Sigmoid colon (tissue), 4 donors: ENCODE measurements at regions not wholly inside any gene's neighbourhood (a gene's known extent, or its start where the extent isn't known, plus 50 kb on each side); places are given as distances from the start of the nearest gene placed in this dataset.
"Not testable (repeated sequence)": the region's sequence is repeated elsewhere in the genome, so short reads cannot be mapped to it uniquely, and the experiment has no call there.

Experiments
- CTCF ChIP-seq, 4 experiments: fragments of 450-650 bp in 3 of 4; fragments of 200-600 bp in 1 of 4; IDR thresholded peaks; one replicate each; pipeline ENCODE4 v1.5.1; 2016 to 2019; ENCODE audit warnings: antibody characterized with exemption in 4 of 4, mild to moderate bottlenecking in 3 of 4, moderate library complexity in 2 of 4
- EP300 ChIP-seq, 4 donors: sonication (generic); formaldehyde crosslinking; IDR thresholded peaks; one replicate each; pipeline ENCODE4 v1.6.1; 2017; ENCODE audit warnings: antibody characterized with exemption in 4 of 4
- POLR2A ChIP-seq, 2 donors: fragments of 450-650 bp; IDR thresholded peaks; one replicate each; pipeline ENCODE4 v1.6.1; 2016; ENCODE audit warnings: antibody characterized with exemption in 2 of 2, mild to moderate bottlenecking in 2 of 2, moderate library complexity in 2 of 2
- POLR2AphosphoS5 ChIP-seq, 4 donors: sonication (generic); formaldehyde crosslinking; IDR thresholded peaks; one replicate each; pipeline ENCODE4 v1.6.1; 2017; ENCODE audit warnings: antibody characterized with exemption in 4 of 4

GRCh38 chr15:20249677-20249970 is 292.0 kb downstream of the GOLGA6L6 start:
- TF ChIP-seq POLR2A, CTCF, EP300, POLR2AphosphoS5 (IDR thresholded peaks at IDR 0.05): not testable (repeated sequence)
